Liver (tissue), 8 donors: ENCODE measurements at regions not wholly inside any gene's neighbourhood (a gene's known extent, or its start where the extent isn't known, plus 50 kb on each side); places are given as distances from the start of the nearest gene placed in this dataset.

Experiments
- DNase-seq: peaks from one replicate; pipeline ENCODE4 v3.0.0-alpha.2; 2017; ENCODE audit warnings: low spot score
- H3K27ac ChIP-seq, 2 donors: one replicate each; pipeline ENCODE4 v1.7.0; 2013; ENCODE audit warnings: inconsistent platforms in 2 of 2, low read length in 2 of 2, control low read depth in 1 of 2, low read depth in 1 of 2, mild to moderate bottlenecking in 1 of 2
- H3K27me3 ChIP-seq, 4 donors: one replicate each; pipeline versions ENCODE4 v1.6.1 to v1.7.0; 2013; ENCODE audit warnings: low read length in 3 of 4, inconsistent platforms in 1 of 4, mild to moderate bottlenecking in 1 of 4, moderate library complexity in 1 of 4; ENCODE audit not compliant: control insufficient read depth in 4 of 4, insufficient read depth in 4 of 4
- H3K36me3 ChIP-seq, 4 donors: one replicate each; pipeline versions ENCODE4 v1.6.1 to v1.7.0; 2013; ENCODE audit warnings: low read length in 3 of 4, mild to moderate bottlenecking in 3 of 4, low read depth in 1 of 4, moderate library complexity in 1 of 4; ENCODE audit not compliant: control insufficient read depth in 4 of 4, insufficient read depth in 3 of 4
- H3K4me1 ChIP-seq, 4 donors: one replicate each; pipeline versions ENCODE4 v1.6.1 to v1.7.0; 2013; ENCODE audit warnings: low read length in 3 of 4, mild to moderate bottlenecking in 3 of 4, moderate library complexity in 1 of 4; ENCODE audit not compliant: control insufficient read depth in 4 of 4, insufficient read depth in 4 of 4
- H3K4me3 ChIP-seq, 3 donors: one replicate each; pipeline versions ENCODE4 v1.6.1 to v1.7.0; 2013; ENCODE audit warnings: low read length in 3 of 3, control low read depth in 1 of 3, low read depth in 1 of 3, mild to moderate bottlenecking in 1 of 3
- H3K9ac ChIP-seq, 2 donors: one replicate each; pipeline ENCODE4 v1.7.0; 2013; ENCODE audit warnings: low read length in 2 of 2, mild to moderate bottlenecking in 2 of 2, moderate library complexity in 2 of 2, control low read depth in 1 of 2, low read depth in 1 of 2
- H3K9me3 ChIP-seq, 4 donors: one replicate each; pipeline versions ENCODE4 v1.6.1 to v1.7.0; 2013; ENCODE audit warnings: low read length in 3 of 4; ENCODE audit not compliant: control insufficient read depth in 4 of 4
- CTCF ChIP-seq: fragments of 150-350 bp; IDR thresholded peaks from 2 replicates; pipeline ENCODE4 v1.5.1; 2017; ENCODE audit warnings: improper control_type of control experiment, low read depth, low read length; ENCODE audit not compliant: missing input control
- FOXA1 ChIP-seq: IDR thresholded peaks from 2 replicates; pipeline ENCODE4 v1.6.1; 2016; ENCODE audit warnings: antibody characterized with exemption
- FOXA2 ChIP-seq: IDR thresholded peaks from 2 replicates; pipeline ENCODE4 v1.6.1; 2016; ENCODE audit warnings: antibody characterized with exemption
- GABPA ChIP-seq, 2 donors: IDR thresholded peaks in 1 of 2; conservative IDR thresholded peaks in 1 of 2; 2 replicates each; pipeline ENCODE4 v1.6.1; 2016; ENCODE audit warnings: antibody characterized with exemption in 2 of 2, mild to moderate bottlenecking in 1 of 2, moderate library complexity in 1 of 2
- HNF4G ChIP-seq: IDR thresholded peaks from 2 replicates; pipeline ENCODE4 v1.6.1; 2016; ENCODE audit warnings: antibody characterized with exemption
- NR2F2 ChIP-seq: IDR thresholded peaks from 2 replicates; pipeline ENCODE4 v1.6.1; 2016; ENCODE audit warnings: antibody characterized with exemption
- RAD21 ChIP-seq, 2 donors: IDR thresholded peaks; 2 replicates each; pipeline ENCODE4 v1.6.1; 2016; ENCODE audit warnings: antibody characterized with exemption in 2 of 2, mild to moderate bottlenecking in 2 of 2
- REST ChIP-seq: IDR thresholded peaks from 2 replicates; pipeline ENCODE4 v1.6.1; 2016; ENCODE audit warnings: antibody characterized with exemption, mild to moderate bottlenecking
- RXRA ChIP-seq, 2 donors: IDR thresholded peaks; 2 replicates each; pipeline ENCODE4 v1.6.1; 2017 to 2018; ENCODE audit warnings: antibody characterized with exemption in 2 of 2, mild to moderate bottlenecking in 1 of 2
- SP1 ChIP-seq: IDR thresholded peaks from 2 replicates; pipeline ENCODE4 v1.6.1; 2018; ENCODE audit warnings: antibody characterized with exemption, mild to moderate bottlenecking
- YY1 ChIP-seq: IDR thresholded peaks from 2 replicates; pipeline ENCODE4 v1.6.1; 2016; ENCODE audit warnings: antibody characterized with exemption, mild to moderate bottlenecking
- WGBS: extraction: QIAGEN DNeasy Blood & Tissue Kit; methylation state at CpG from one replicate; pipeline ENCODE4 v1.1.7; 2013; 5-methylcytosine and 5-hydroxymethylcytosine counted together
- TF ChIP-seq, protein P1 (sequence below): IDR thresholded peaks from 2 replicates; pipeline ENCODE4 v1.6.1; 2016; ENCODE audit warnings: antibody characterized with exemption
- donor health status: healthy.
- donor health status: healthy.
- donor health status: healthy.
- donor health status: healthy.
- donor health status: healthy.

DNA sequence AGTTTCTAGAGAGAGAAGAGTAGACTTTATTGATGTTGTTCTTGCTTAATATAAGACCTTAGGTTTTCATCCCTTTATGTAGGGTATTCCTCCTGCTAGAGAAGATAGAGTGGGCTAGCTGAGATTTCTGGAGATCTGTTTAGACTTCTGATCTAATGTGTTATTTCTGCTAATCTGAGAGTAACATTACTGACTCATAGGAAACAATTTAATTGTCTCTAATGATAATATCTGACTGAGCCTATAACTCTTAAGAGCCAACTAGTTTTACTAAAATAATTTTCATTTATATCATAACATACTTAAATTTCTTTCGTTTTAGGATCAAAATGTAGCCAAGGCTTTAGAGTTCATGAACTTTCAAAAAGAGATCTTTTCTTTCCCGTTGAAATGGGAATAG is 618.7 kb upstream of the ZEB2 start:
- H3K27ac ChIP-seq, result no peak overlapping the region
- 80% methylated on average over 2 of the region's 2 CpGs for WGBS
- no peaks in the 10 kb centered on the region for H3K36me3 ChIP-seq
- TF ChIP-seq RXRA (IDR thresholded peaks at IDR 0.05) (no peak), NR2F2 (no peak), FOXA2 (no peak), GABPA (IDR thresholded peaks at IDR 0.05 in 1 of 2, conservative IDR thresholded peaks at IDR 0.05 in 1 of 2) (no peak)
- H3K9ac ChIP-seq, result no peak overlapping the region
- no peak for DNase-seq
- peaks cover 3 to 7% (median 4%) of the 10 kb centered on the region in 4 donors for H3K4me1 ChIP-seq
- no peaks in the 10 kb centered on the region for H3K27me3 ChIP-seq
- no peaks in the 10 kb centered on the region for H3K9me3 ChIP-seq
- no peak overlapping the region for H3K4me3 ChIP-seq

- no peaks in the 10 kb centered on the region for H3K36me3 ChIP-seq
- H3K4me1 ChIP-seq, result peaks cover 3 to 7% (median 4%) of the 10 kb centered on the region in 4 donors
- no peak overlapping the region for H3K4me3 ChIP-seq
- H3K9ac ChIP-seq, result no peak overlapping the region
- DNase-seq, result no peak
- no peaks in the 10 kb centered on the region for H3K9me3 ChIP-seq
- H3K27me3 ChIP-seq, result no peaks in the 10 kb centered on the region
- no peak for TF ChIP-seq REST
- no peak for TF ChIP-seq FOXA2
- no peak for TF ChIP-seq CTCF
- no peak for TF ChIP-seq SP1
- TF ChIP-seq FOXA1, result no peak
- no peak for TF ChIP-seq RAD21 (IDR thresholded peaks at IDR 0.05)
- no peak for TF ChIP-seq RXRA (IDR thresholded peaks at IDR 0.05)
- TF ChIP-seq YY1, result no peak
- no peak for TF ChIP-seq HNF4G
- TF ChIP-seq, protein P1, sequence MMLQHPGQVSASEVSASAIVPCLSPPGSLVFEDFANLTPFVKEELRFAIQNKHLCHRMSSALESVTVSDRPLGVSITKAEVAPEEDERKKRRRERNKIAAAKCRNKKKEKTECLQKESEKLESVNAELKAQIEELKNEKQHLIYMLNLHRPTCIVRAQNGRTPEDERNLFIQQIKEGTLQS, result no peak
- H3K27ac ChIP-seq, result no peak overlapping the region
- WGBS, result 99% methylated on average over 1 of the region's 1 CpG
Observed at GRCh38 chr2:145137901-145138300, 618.0 kb upstream of the ZEB2 start.

GRCh38 chr2:145137211-145137610 is 617.3 kb upstream of the ZEB2 start:
- no peaks in the 10 kb centered on the region for H3K9me3 ChIP-seq
- no peak overlapping the region for H3K4me3 ChIP-seq
- no peaks in the 10 kb centered on the region for H3K36me3 ChIP-seq
- WGBS, result 94% methylated on average over 4 of the region's 4 CpGs
- H3K4me1 ChIP-seq, result peaks cover 2 to 7% (median 4%) of the 10 kb centered on the region in 4 donors
- no peak overlapping the region for H3K9ac ChIP-seq
- H3K27ac ChIP-seq, result no peak overlapping the region
- no peak for TF ChIP-seq SP1
- DNase-seq, result no peak
- H3K27me3 ChIP-seq, result no peaks in the 10 kb centered on the region
